Hepatocyte (in vitro differentiated cells): ENCODE measurements at regions not wholly inside any gene's neighbourhood (a gene's known extent, or its start where the extent isn't known, plus 50 kb on each side); places are given as distances from the start of the nearest gene placed in this dataset.

Source experiments
- DNase-seq: peaks from one replicate; pipeline ENCODE4 v3.0.0-alpha.2; 2016; ENCODE audit warnings: low spot score
- H2AFZ ChIP-seq: fragments of 200-600 bp; sonication (generic); 2 replicates; pipeline ENCODE4 v1.6.0; 2016; ENCODE audit warnings: antibody characterized with exemption, mild to moderate bottlenecking
- H3K27ac ChIP-seq: fragments of 200-600 bp; sonication (generic); 2 replicates; pipeline ENCODE4 v1.5.1; 2016; ENCODE audit warnings: mild to moderate bottlenecking
- H3K27me3 ChIP-seq: fragments of 200-600 bp; sonication (generic); 2 replicates; pipeline ENCODE4 v1.6.1; 2016
- H3K36me3 ChIP-seq: fragments of 200-600 bp; sonication (generic); replicated peaks from 2 replicates; pipeline ENCODE4 v1.5.1; 2016; ENCODE audit warnings: low read depth; ENCODE audit not compliant: insufficient read depth
- H3K4me1 ChIP-seq: fragments of 200-600 bp; sonication (generic); 2 replicates; pipeline ENCODE4 v1.5.1; 2016; ENCODE audit warnings: mild to moderate bottlenecking, moderate library complexity; ENCODE audit not compliant: insufficient read depth
- H3K4me2 ChIP-seq: fragments of 200-600 bp; sonication (generic); 2 replicates; pipeline ENCODE4 v1.6.0; 2016
- H3K4me3 ChIP-seq: fragments of 200-600 bp; sonication (generic); 2 replicates; pipeline ENCODE4 v1.5.1; 2016; ENCODE audit warnings: mild to moderate bottlenecking
- H3K79me2 ChIP-seq: fragments of 200-600 bp; sonication (generic); 2 replicates; pipeline ENCODE4 v1.6.0; 2017; ENCODE audit warnings: mild to moderate bottlenecking
- H3K9me2 ChIP-seq: fragments of 200-600 bp; sonication (generic); replicated peaks from 2 replicates; pipeline ENCODE4 v1.6.0; 2017; ENCODE audit warnings: mild to moderate bottlenecking; ENCODE audit not compliant: insufficient read depth
- H3K9me3 ChIP-seq: fragments of 200-600 bp; sonication (generic); 2 replicates; pipeline ENCODE4 v1.5.1; 2016; ENCODE audit warnings: low read depth, mild to moderate bottlenecking
- H4K20me1 ChIP-seq: fragments of 200-600 bp; sonication (generic); 2 replicates; pipeline ENCODE4 v1.6.0; 2016; ENCODE audit warnings: mild to moderate bottlenecking; ENCODE audit not compliant: insufficient read depth, poor library complexity, severe bottlenecking
- EZH2 ChIP-seq: fragments of 200-600 bp; sonication (generic); IDR thresholded peaks from 2 replicates; pipeline ENCODE4 v1.6.1; 2016; ENCODE audit warnings: antibody characterized with exemption, mild to moderate bottlenecking, borderline replicate concordance
- EZH2phosphoT487 ChIP-seq: fragments of 200-600 bp; sonication (generic); IDR thresholded peaks from one replicate; pipeline ENCODE4 v1.6.1; 2018; ENCODE audit warnings: antibody characterized with exemption, mild to moderate bottlenecking, low read depth, moderate library complexity; ENCODE audit not compliant: unreplicated experiment, severe bottlenecking
- WGBS: methylation state at CpG from one replicate; pipeline ENCODE4 v1.1.6; 2016; ENCODE audit warnings: low lambda C conversion rate; ENCODE audit errors: missing lambda C conversion rate; 5-methylcytosine and 5-hydroxymethylcytosine counted together
- TF ChIP-seq, protein P1 (sequence below): fragments of 200-600 bp; sonication (generic); IDR thresholded peaks from 2 replicates; pipeline ENCODE4 v1.5.1; 2016; ENCODE audit warnings: antibody characterized with exemption, mild to moderate bottlenecking; ENCODE audit not compliant: poor library complexity

DNA sequence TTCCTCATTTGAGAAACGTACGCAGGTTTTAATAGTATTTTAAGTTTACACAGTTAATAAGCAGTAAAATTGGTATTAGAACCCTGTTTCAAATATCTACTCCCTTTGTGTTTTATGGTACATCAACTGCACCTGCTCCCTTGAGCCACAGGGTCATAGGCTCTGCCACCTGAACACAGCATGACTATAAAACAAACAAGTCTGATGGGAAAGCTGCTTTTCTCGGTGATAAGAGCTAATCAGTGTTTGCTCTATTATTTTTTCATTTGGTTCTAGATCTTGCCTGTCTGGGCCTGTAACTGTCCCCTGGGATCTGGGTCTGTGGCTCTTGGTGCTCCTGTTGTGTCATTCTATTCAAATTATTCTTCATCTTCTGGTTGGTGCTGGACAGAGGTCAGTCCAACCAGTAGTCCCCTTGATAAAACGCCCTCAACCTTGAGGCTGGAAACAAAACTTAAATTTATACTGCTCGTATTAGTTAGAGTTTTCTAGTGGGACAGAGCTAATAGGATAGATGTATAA is 314.8 kb upstream of the LRP1B start:
- H3K27ac ChIP-seq, result no peak overlapping the region
- H2AFZ ChIP-seq, result no peak overlapping the region
- H3K4me1 ChIP-seq, result no peaks in the 10 kb centered on the region
- no peaks in the 10 kb centered on the region for H3K27me3 ChIP-seq
- no peaks in the 10 kb centered on the region for H3K9me2 ChIP-seq
- H3K4me3 ChIP-seq, result no peak overlapping the region
- H3K4me2 ChIP-seq, result no peak overlapping the region
- whole genome bisulfite sequencing, result 76% methylated on average over 5 of the region's 5 CpGs
- no peaks in the 10 kb centered on the region for H3K9me3 ChIP-seq
- TF ChIP-seq EZH2 (no peak), EZH2phosphoT487 (no peak)
- TF ChIP-seq, protein P1, sequence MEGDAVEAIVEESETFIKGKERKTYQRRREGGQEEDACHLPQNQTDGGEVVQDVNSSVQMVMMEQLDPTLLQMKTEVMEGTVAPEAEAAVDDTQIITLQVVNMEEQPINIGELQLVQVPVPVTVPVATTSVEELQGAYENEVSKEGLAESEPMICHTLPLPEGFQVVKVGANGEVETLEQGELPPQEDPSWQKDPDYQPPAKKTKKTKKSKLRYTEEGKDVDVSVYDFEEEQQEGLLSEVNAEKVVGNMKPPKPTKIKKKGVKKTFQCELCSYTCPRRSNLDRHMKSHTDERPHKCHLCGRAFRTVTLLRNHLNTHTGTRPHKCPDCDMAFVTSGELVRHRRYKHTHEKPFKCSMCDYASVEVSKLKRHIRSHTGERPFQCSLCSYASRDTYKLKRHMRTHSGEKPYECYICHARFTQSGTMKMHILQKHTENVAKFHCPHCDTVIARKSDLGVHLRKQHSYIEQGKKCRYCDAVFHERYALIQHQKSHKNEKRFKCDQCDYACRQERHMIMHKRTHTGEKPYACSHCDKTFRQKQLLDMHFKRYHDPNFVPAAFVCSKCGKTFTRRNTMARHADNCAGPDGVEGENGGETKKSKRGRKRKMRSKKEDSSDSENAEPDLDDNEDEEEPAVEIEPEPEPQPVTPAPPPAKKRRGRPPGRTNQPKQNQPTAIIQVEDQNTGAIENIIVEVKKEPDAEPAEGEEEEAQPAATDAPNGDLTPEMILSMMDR, result no peak
- H3K36me3 ChIP-seq, result no peaks in the 10 kb centered on the region
- H3K79me2 ChIP-seq, result no peaks in the 10 kb centered on the region
- no peaks in the 10 kb centered on the region for H4K20me1 ChIP-seq
- no peak for DNase-seq

DNA sequence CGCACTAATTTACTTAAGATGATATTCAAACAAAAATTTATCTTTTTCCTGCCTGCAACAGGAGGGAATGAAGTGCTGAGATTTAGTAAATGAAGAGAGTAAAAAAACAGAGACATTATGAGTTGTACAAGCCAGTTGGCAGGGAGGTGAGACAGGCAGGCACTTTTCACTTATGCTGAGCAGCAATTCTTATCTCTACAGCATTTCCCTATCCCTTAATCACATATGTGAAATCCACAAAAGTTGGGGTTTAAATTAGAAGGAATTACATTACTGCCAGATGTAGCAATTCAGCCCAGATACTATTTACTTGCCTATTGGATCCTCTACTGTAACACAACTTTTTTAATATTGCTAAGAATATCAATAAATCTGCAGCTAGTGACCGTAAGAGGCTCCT is 314.2 kb upstream of the LRP1B start:
- DNase-seq, result no peak
- Histone ChIP-seq H3K9me3 (no peaks in the 10 kb centered on the region), H3K36me3 (no peaks in the 10 kb centered on the region), H4K20me1 (no peaks in the 10 kb centered on the region), H3K27me3 (no peaks in the 10 kb centered on the region), H3K79me2 (no peaks in the 10 kb centered on the region), H3K9me2 (no peaks in the 10 kb centered on the region), H2AFZ (no peak overlapping the region), H3K4me1 (no peaks in the 10 kb centered on the region), H3K4me3 (no peak overlapping the region), H3K4me2 (no peak overlapping the region), H3K27ac (no peak overlapping the region)
- TF ChIP-seq, protein P1, result no peak
- TF ChIP-seq EZH2, result no peak
- TF ChIP-seq EZH2phosphoT487, result no peak
- WGBS, result 92% methylated on average over 2 of the region's 2 CpGs

DNA sequence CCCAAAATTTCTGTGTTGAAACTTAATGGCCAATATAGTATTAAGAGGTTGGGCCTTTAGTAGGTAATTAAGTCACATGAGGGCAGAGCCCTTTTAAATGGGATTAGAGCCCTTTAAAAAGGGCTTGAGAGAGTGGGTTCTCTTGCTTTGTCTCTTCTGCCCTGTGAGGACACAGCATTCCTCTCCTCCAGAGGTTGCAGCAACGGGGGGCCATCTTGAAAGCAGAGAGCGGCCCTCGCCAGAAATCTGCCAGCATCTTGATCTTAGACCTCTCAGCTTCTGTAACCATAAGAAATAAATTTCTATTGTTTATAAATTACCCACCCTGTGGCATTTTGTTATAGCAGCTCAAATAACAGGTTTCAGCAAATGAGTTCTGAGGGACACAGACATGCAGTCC is 305.0 kb upstream of the LRP1B start:
- no peak for DNase-seq
- WGBS, result 82% methylated on average over 3 of the region's 3 CpGs
- H3K27me3 ChIP-seq, result no peaks in the 10 kb centered on the region
- H2AFZ ChIP-seq, result no peak overlapping the region
- TF ChIP-seq, protein P1, result no peak
- no peak for TF ChIP-seq EZH2phosphoT487
- TF ChIP-seq EZH2, result no peak
- H3K4me1 ChIP-seq, result no peaks in the 10 kb centered on the region
- H3K9me2 ChIP-seq, result no peaks in the 10 kb centered on the region
- no peaks in the 10 kb centered on the region for H4K20me1 ChIP-seq
- no peaks in the 10 kb centered on the region for H3K79me2 ChIP-seq
- H3K36me3 ChIP-seq, result no peaks in the 10 kb centered on the region
- H3K4me3 ChIP-seq, result no peak overlapping the region
- no peak overlapping the region for H3K27ac ChIP-seq
- H3K4me2 ChIP-seq, result no peak overlapping the region
- H3K9me3 ChIP-seq, result no peaks in the 10 kb centered on the region

DNA sequence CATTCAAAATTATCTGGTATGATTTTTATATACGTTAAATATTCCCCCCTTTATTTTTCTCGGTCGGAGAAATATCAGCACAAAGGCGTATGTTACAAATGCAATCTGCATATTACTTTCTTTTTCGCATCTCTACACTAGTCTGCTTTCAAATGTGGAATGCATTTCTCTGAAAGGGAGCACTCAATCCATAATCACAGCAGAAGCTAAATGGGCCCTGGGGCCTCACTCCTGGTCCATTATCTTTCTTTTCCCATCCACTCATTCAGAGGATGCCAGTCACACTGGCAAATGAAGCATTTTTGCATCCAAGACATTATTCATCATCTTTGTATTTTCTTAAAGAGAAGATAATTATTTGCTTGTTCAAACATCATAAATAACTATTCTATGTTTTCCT is 295.2 kb upstream of the LRP1B start:
- 80% methylated on average over 5 of the region's 5 CpGs for WGBS
- Histone ChIP-seq H3K79me2 (no peaks in the 10 kb centered on the region), H4K20me1 (no peaks in the 10 kb centered on the region), H3K4me2 (no peak overlapping the region), H3K27me3 (no peaks in the 10 kb centered on the region), H3K9me2 (no peaks in the 10 kb centered on the region), H3K4me1 (no peaks in the 10 kb centered on the region), H2AFZ (no peak overlapping the region), H3K9me3 (no peaks in the 10 kb centered on the region), H3K36me3 (no peaks in the 10 kb centered on the region), H3K4me3 (no peak overlapping the region), H3K27ac (no peak overlapping the region)
- TF ChIP-seq EZH2phosphoT487, result no peak
- no peak for DNase-seq
